Liver (tissue), 8 donors: ENCODE measurements at regions not wholly inside any gene's neighbourhood (a gene's known extent, or its start where the extent isn't known, plus 50 kb on each side); places are given as distances from the start of the nearest gene placed in this dataset.
"Not testable (repeated sequence)": the region's sequence is repeated elsewhere in the genome, so short reads cannot be mapped to it uniquely, and the experiment has no call there.

Experiments used
- DNase-seq: peaks from one replicate; pipeline ENCODE4 v3.0.0-alpha.2; 2017; ENCODE audit warnings: low spot score
- H3K27ac ChIP-seq, 2 donors: one replicate each; pipeline ENCODE4 v1.7.0; 2013; ENCODE audit warnings: inconsistent platforms in 2 of 2, low read length in 2 of 2, control low read depth in 1 of 2, low read depth in 1 of 2, mild to moderate bottlenecking in 1 of 2
- H3K27me3 ChIP-seq, 4 donors: one replicate each; pipeline versions ENCODE4 v1.6.1 to v1.7.0; 2013; ENCODE audit warnings: low read length in 3 of 4, inconsistent platforms in 1 of 4, mild to moderate bottlenecking in 1 of 4, moderate library complexity in 1 of 4; ENCODE audit not compliant: control insufficient read depth in 4 of 4, insufficient read depth in 4 of 4
- H3K36me3 ChIP-seq, 4 donors: one replicate each; pipeline versions ENCODE4 v1.6.1 to v1.7.0; 2013; ENCODE audit warnings: low read length in 3 of 4, mild to moderate bottlenecking in 3 of 4, low read depth in 1 of 4, moderate library complexity in 1 of 4; ENCODE audit not compliant: control insufficient read depth in 4 of 4, insufficient read depth in 3 of 4
- H3K4me1 ChIP-seq, 4 donors: one replicate each; pipeline versions ENCODE4 v1.6.1 to v1.7.0; 2013; ENCODE audit warnings: low read length in 3 of 4, mild to moderate bottlenecking in 3 of 4, moderate library complexity in 1 of 4; ENCODE audit not compliant: control insufficient read depth in 4 of 4, insufficient read depth in 4 of 4
- H3K4me3 ChIP-seq, 3 donors: one replicate each; pipeline versions ENCODE4 v1.6.1 to v1.7.0; 2013; ENCODE audit warnings: low read length in 3 of 3, control low read depth in 1 of 3, low read depth in 1 of 3, mild to moderate bottlenecking in 1 of 3
- H3K9ac ChIP-seq, 2 donors: one replicate each; pipeline ENCODE4 v1.7.0; 2013; ENCODE audit warnings: low read length in 2 of 2, mild to moderate bottlenecking in 2 of 2, moderate library complexity in 2 of 2, control low read depth in 1 of 2, low read depth in 1 of 2
- H3K9me3 ChIP-seq, 4 donors: one replicate each; pipeline versions ENCODE4 v1.6.1 to v1.7.0; 2013; ENCODE audit warnings: low read length in 3 of 4; ENCODE audit not compliant: control insufficient read depth in 4 of 4
- FOXA1 ChIP-seq: IDR thresholded peaks from 2 replicates; pipeline ENCODE4 v1.6.1; 2016; ENCODE audit warnings: antibody characterized with exemption
- GABPA ChIP-seq, 2 donors: IDR thresholded peaks in 1 of 2; conservative IDR thresholded peaks in 1 of 2; 2 replicates each; pipeline ENCODE4 v1.6.1; 2016; ENCODE audit warnings: antibody characterized with exemption in 2 of 2, mild to moderate bottlenecking in 1 of 2, moderate library complexity in 1 of 2
- HNF4G ChIP-seq: IDR thresholded peaks from 2 replicates; pipeline ENCODE4 v1.6.1; 2016; ENCODE audit warnings: antibody characterized with exemption
- JUND ChIP-seq, 2 donors: IDR thresholded peaks; 2 replicates each; pipeline ENCODE4 v1.6.1; 2016; ENCODE audit warnings: antibody characterized with exemption in 2 of 2
- NR2F2 ChIP-seq: IDR thresholded peaks from 2 replicates; pipeline ENCODE4 v1.6.1; 2016; ENCODE audit warnings: antibody characterized with exemption
- RXRA ChIP-seq, 2 donors: IDR thresholded peaks; 2 replicates each; pipeline ENCODE4 v1.6.1; 2017 to 2018; ENCODE audit warnings: antibody characterized with exemption in 2 of 2, mild to moderate bottlenecking in 1 of 2
- YY1 ChIP-seq: IDR thresholded peaks from 2 replicates; pipeline ENCODE4 v1.6.1; 2016; ENCODE audit warnings: antibody characterized with exemption, mild to moderate bottlenecking
- WGBS: extraction: QIAGEN DNeasy Blood & Tissue Kit; methylation state at CpG from one replicate; pipeline ENCODE4 v1.1.7; 2013; 5-methylcytosine and 5-hydroxymethylcytosine counted together
- TF ChIP-seq, protein P1 (sequence below): IDR thresholded peaks from 2 replicates; pipeline ENCODE4 v1.6.1; 2016; ENCODE audit warnings: antibody characterized with exemption
- TF ChIP-seq, protein P2 (sequence below): IDR thresholded peaks from 2 replicates; pipeline ENCODE4 v1.6.1; 2016; ENCODE audit warnings: antibody characterized with exemption
- TF ChIP-seq, protein P3 (sequence below): IDR thresholded peaks from 2 replicates; pipeline ENCODE4 v1.6.1; 2016; ENCODE audit warnings: antibody characterized with exemption
- TF ChIP-seq, protein P4 (sequence below): fragments of 150-350 bp; IDR thresholded peaks from 2 replicates; pipeline ENCODE4 v1.5.1; 2017; ENCODE audit warnings: improper control_type of control experiment, low read depth, low read length; ENCODE audit not compliant: missing input control
- donor health status: healthy.
- donor health status: healthy.
- donor health status: healthy.
- donor health status: healthy.
- donor health status: healthy.

DNA sequence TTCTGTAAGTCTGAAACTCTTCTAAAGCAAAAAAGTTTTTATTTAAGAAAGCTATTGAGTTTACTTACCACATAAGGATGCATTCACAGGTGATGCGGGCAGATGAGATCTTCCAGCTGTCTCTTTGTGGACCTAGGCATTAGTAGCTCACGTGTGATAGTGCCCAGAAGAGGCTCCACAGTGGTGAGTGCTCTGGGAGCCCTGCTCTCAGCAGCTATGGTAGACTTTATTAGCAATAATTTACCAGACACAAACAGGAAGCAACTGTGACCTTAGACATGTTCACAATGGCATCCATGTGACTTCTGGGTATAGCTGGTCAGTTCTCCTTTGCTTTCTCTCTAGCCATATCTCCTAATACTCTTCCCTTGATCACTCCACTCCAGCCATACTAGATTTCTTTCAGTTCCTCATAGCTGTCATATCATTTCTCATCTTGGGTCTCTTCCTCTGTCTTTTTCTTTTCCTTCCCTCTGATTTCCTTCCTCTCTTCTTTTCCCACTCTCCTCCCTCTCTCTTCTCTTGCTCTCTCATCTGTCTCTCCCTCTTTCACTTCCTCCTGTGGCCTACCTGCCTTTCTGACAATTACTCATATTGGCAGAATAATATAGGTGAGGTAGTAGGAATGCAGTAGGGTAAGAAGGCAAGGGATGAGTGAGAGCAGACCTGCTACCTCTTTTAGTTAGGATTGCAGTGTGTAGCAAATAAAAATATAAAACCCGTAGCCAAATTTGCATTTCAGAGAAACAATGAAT is 75.2 kb upstream of the SCAF11 start:
- H3K4me3 ChIP-seq = no peak overlapping the region
- no peaks in the 10 kb centered on the region for H3K36me3 ChIP-seq
- no peak overlapping the region for H3K9ac ChIP-seq
- no peak overlapping the region for H3K27ac ChIP-seq
- H3K27me3 ChIP-seq = no peaks in the 10 kb centered on the region
- WGBS = 86% methylated on average over 3 of the region's 3 CpGs
- no peak for DNase-seq
- no peaks in the 10 kb centered on the region for H3K9me3 ChIP-seq
- H3K4me1 ChIP-seq = no peaks in the 10 kb centered on the region
- TF ChIP-seq, protein P1, sequence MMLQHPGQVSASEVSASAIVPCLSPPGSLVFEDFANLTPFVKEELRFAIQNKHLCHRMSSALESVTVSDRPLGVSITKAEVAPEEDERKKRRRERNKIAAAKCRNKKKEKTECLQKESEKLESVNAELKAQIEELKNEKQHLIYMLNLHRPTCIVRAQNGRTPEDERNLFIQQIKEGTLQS = no peak
- TF ChIP-seq, protein P2, sequence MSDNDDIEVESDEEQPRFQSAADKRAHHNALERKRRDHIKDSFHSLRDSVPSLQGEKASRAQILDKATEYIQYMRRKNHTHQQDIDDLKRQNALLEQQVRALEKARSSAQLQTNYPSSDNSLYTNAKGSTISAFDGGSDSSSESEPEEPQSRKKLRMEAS = no peak
- TF ChIP-seq RXRA (IDR thresholded peaks at IDR 0.05) (no peak), GABPA (IDR thresholded peaks at IDR 0.05 in 1 of 2, conservative IDR thresholded peaks at IDR 0.05 in 1 of 2) (no peak), JUND (IDR thresholded peaks at IDR 0.05) (no peak)

DNA sequence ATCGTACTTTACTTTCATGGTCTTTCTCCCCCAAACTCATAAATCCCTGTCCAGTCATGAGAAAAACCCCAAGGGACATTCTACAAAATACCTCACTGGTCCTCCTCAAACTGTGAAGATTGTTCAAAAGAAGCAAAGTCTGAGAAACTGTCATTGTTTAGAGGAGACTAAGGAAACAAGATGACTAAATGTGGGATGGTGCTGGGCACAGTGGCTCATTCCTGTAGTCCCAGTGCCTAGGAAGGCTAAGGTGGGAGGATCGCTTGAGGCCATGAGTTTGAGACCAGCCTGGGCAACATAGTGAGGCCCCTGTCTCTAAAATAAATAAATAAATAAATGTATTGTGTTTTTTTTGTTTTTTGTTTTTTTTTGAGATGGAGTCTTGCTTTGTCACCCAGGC is 74.2 kb upstream of the SCAF11 start:
- no peak overlapping the region for H3K27ac ChIP-seq
- no peaks in the 10 kb centered on the region for H3K4me1 ChIP-seq
- no peaks in the 10 kb centered on the region for H3K36me3 ChIP-seq
- no peak overlapping the region for H3K4me3 ChIP-seq
- TF ChIP-seq YY1 = no peak
- TF ChIP-seq, protein P3, sequence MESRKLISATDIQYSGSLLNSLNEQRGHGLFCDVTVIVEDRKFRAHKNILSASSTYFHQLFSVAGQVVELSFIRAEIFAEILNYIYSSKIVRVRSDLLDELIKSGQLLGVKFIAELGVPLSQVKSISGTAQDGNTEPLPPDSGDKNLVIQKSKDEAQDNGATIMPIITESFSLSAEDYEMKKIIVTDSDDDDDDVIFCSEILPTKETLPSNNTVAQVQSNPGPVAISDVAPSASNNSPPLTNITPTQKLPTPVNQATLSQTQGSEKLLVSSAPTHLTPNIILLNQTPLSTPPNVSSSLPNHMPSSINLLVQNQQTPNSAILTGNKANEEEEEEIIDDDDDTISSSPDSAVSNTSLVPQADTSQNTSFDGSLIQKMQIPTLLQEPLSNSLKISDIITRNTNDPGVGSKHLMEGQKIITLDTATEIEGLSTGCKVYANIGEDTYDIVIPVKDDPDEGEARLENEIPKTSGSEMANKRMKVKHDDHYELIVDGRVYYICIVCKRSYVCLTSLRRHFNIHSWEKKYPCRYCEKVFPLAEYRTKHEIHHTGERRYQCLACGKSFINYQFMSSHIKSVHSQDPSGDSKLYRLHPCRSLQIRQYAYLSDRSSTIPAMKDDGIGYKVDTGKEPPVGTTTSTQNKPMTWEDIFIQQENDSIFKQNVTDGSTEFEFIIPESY = no peak
- TF ChIP-seq, protein P1 = no peak
- TF ChIP-seq NR2F2 = no peak
- TF ChIP-seq FOXA1 = no peak
- no peak for TF ChIP-seq RXRA (IDR thresholded peaks at IDR 0.05)
- TF ChIP-seq, protein P4, sequence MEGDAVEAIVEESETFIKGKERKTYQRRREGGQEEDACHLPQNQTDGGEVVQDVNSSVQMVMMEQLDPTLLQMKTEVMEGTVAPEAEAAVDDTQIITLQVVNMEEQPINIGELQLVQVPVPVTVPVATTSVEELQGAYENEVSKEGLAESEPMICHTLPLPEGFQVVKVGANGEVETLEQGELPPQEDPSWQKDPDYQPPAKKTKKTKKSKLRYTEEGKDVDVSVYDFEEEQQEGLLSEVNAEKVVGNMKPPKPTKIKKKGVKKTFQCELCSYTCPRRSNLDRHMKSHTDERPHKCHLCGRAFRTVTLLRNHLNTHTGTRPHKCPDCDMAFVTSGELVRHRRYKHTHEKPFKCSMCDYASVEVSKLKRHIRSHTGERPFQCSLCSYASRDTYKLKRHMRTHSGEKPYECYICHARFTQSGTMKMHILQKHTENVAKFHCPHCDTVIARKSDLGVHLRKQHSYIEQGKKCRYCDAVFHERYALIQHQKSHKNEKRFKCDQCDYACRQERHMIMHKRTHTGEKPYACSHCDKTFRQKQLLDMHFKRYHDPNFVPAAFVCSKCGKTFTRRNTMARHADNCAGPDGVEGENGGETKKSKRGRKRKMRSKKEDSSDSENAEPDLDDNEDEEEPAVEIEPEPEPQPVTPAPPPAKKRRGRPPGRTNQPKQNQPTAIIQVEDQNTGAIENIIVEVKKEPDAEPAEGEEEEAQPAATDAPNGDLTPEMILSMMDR = no peak
- TF ChIP-seq, protein P2 = no peak
- no peak for TF ChIP-seq GABPA (IDR thresholded peaks at IDR 0.05 in 1 of 2, conservative IDR thresholded peaks at IDR 0.05 in 1 of 2)
- no peak for TF ChIP-seq HNF4G
- no peak for DNase-seq
- H3K9me3 ChIP-seq = peaks cover 0 to 2% (median 0%) of the 10 kb centered on the region in 4 donors
- no peaks in the 10 kb centered on the region for H3K27me3 ChIP-seq
- 93% methylated on average over 2 of the region's 2 CpGs for WGBS
- no peak overlapping the region for H3K9ac ChIP-seq

DNA sequence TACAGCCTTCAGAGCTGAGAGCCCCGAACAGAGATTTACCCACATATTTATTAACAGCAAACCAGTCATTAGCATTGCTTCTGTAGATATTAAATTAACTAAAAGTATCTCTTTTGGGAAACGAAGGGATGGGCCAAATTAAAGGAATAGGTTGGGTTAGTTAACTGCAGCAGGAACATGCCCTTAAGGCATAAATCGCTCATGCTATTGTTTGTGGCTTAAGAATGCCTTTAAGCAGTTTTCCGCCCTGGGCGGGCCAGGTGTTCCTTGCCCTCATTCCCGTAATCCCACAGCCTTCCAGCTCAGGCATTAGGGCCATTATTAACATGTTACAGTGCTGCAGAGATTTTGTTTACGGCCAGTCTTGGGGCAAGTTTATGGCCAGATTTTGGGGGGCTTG is 68.3 kb upstream of the SCAF11 start:
- H3K4me3 ChIP-seq, H3K4me1 ChIP-seq, H3K9me3 ChIP-seq, DNase-seq, H3K9ac ChIP-seq, H3K27me3 ChIP-seq, H3K27ac ChIP-seq, H3K36me3 ChIP-seq: not testable (repeated sequence)
- 87% methylated on average over 7 of the region's 7 CpGs for WGBS
